Stimulated activated CD4-positive, alpha-beta T cell treated with anti-CD3 and anti-CD28 coated beads, Interleukin-2, amount 100 ng/mL, for 24 hours (primary cell): ENCODE measurements at regions not wholly inside any gene's neighbourhood (a gene's known extent, or its start where the extent isn't known, plus 50 kb on each side); places are given as distances from the start of the nearest gene placed in this dataset.
"Not testable (repeated sequence)": the region's sequence is repeated elsewhere in the genome, so short reads cannot be mapped to it uniquely, and the experiment has no call there.

Experiments used
- DNase-seq, 2 donors: peaks; one replicate each; pipeline ENCODE4 v3.0.0-alpha.2; 2020

- DNase-seq: no peak
These were observed 216.6 kb upstream of the B3GALT2 start for GRCh38 chr1:193402977-193403376.

GRCh38 chr1:193402037-193402436 lies 215.6 kb upstream of the B3GALT2 start:
- DNase-seq: no peak

GRCh38 chr1:193394336-193394735 lies 207.9 kb upstream of the B3GALT2 start:
- DNase-seq: no peak

GRCh38 chr1:193392686-193393085 lies 206.3 kb upstream of the B3GALT2 start:
- DNase-seq: no peak

- DNase-seq: no peak
These were observed 202.3 kb upstream of the B3GALT2 start for GRCh38 chr1:193388683-193389082.

- no peak for DNase-seq
These were observed 201.8 kb upstream of the B3GALT2 start for GRCh38 chr1:193388165-193388564.

- DNase-seq: no peak
These were observed 201.0 kb upstream of the B3GALT2 start for GRCh38 chr1:193387406-193387805.

- not testable (repeated sequence) for DNase-seq
These were observed 192.0 kb upstream of the B3GALT2 start for GRCh38 chr1:193378451-193378850.

GRCh38 chr1:193377472-193377871 lies 191.1 kb upstream of the B3GALT2 start:
- no peak for DNase-seq

- DNase-seq: no peak
These were observed 186.1 kb upstream of the B3GALT2 start for GRCh38 chr1:193372553-193372952.

GRCh38 chr1:193368302-193368701 lies 181.9 kb upstream of the B3GALT2 start:
- DNase-seq: no peak

GRCh38 chr1:193367863-193368262 lies 181.4 kb upstream of the B3GALT2 start:
- DNase-seq: no peak

GRCh38 chr1:193366764-193367507 lies 180.5 kb upstream of the B3GALT2 start:
- no peak for DNase-seq

GRCh38 chr1:193365966-193366365 lies 179.6 kb upstream of the B3GALT2 start:
- no peak for DNase-seq

GRCh38 chr1:193359631-193360030 lies 173.2 kb upstream of the B3GALT2 start:
- no peak for DNase-seq

- DNase-seq: no peak
These were observed 172.0 kb upstream of the B3GALT2 start for GRCh38 chr1:193358419-193358818.

GRCh38 chr1:193356249-193356648 lies 169.8 kb upstream of the B3GALT2 start:
- DNase-seq: no peak

GRCh38 chr1:193355626-193356025 lies 169.2 kb upstream of the B3GALT2 start:
- DNase-seq: no peak

GRCh38 chr1:193355178-193355577 lies 168.8 kb upstream of the B3GALT2 start:
- DNase-seq: no peak

- DNase-seq: no peak
These were observed 162.5 kb upstream of the B3GALT2 start for GRCh38 chr1:193348769-193349535.

- DNase-seq: no peak
These were observed 161.8 kb upstream of the B3GALT2 start for GRCh38 chr1:193348091-193348768.

GRCh38 chr1:193346085-193346484 lies 159.7 kb upstream of the B3GALT2 start:
- DNase-seq: no peak

- DNase-seq: no peak
These were observed 156.4 kb upstream of the B3GALT2 start for GRCh38 chr1:193342811-193343210.

GRCh38 chr1:193340331-193340730 lies 153.9 kb upstream of the B3GALT2 start:
- DNase-seq: no peak
